ENCODE measurements at regions not wholly inside any gene's neighbourhood (a gene's known extent, or its start where the extent isn't known, plus 50 kb on each side); places are given as distances from the start of the nearest gene placed in this dataset.

- Mint-ChIP-seq H3K4me1 (ENCODE audit: low read depth) (no peaks in the 10 kb centered on the region), H3K9me3 (peaks cover 44% of the 10 kb centered on the region), H3K27me3 (ENCODE audit: insufficient read depth) (no peaks in the 10 kb centered on the region; the same call in none of the 2 replicates), H3K36me3 (ENCODE audit: low read depth) (peaks cover 5% of the 10 kb centered on the region; the same call in 1 of the 2 replicates), H3K27ac (no peak overlapping the region), H3K4me3 (no peak overlapping the region)
- TF ChIP-seq CTCF (IDR thresholded peaks at IDR 0.05) = no peak
- no peak for DNase-seq
These were observed 155.2 kb downstream of the TMEM18 start for GRCh38 chr2:521853-522530.

DNA sequence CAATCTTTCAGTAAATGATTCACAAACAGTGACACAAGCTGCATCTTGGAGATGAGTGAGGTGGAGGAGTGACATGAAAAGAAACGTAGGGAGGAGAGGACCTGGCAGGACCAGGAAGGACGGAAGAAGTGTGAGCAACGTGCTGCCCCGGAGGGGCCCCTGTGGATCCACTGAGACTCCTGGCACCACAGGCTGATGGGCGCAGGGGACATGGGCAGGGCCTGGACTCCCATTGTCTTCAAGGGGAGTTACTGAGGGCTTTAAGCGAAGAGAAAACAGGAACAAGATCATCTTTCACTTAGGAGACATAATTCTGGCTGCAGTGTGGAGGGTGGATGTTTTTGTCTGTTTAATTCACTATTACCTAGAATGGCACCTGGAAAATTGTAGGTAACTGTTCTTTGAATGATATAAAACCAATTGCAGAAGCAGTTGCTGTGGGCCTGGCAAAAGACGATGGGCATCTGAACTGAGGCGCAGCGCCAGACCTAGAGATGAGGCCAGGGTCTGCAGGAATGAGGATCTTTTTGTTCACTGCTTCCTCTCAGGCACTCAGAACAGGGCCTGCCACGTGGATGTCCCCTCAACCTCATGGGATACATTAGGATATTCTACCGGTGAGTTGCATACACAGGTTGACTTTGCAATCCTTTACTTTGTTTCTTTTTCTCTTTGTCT lies 156.4 kb downstream of the TMEM18 start:
- TF ChIP-seq CTCF (IDR thresholded peaks at IDR 0.05) = no peak
- Mint-ChIP-seq H3K4me1 (ENCODE audit: low read depth) (no peaks in the 10 kb centered on the region), H3K27me3 (ENCODE audit: insufficient read depth) (no peaks in the 10 kb centered on the region; the same call in none of the 2 replicates), H3K9me3 (peaks cover 44% of the 10 kb centered on the region), H3K4me3 (no peak overlapping the region), H3K36me3 (ENCODE audit: low read depth) (peaks cover 5% of the 10 kb centered on the region; the same call in 1 of the 2 replicates), H3K27ac (no peak overlapping the region)
- no peak for DNase-seq

GRCh38 chr2:516944-517343 lies 160.3 kb downstream of the TMEM18 start:
- no peaks in the 10 kb centered on the region; the same call in 1 of the 2 replicates for H3K27me3 Mint-ChIP-seq (ENCODE audit: insufficient read depth)
- H3K9me3 Mint-ChIP-seq = peaks cover 40% of the 10 kb centered on the region
- H3K27ac Mint-ChIP-seq = no peak overlapping the region
- peaks cover 5% of the 10 kb centered on the region; the same call in 1 of the 2 replicates for H3K36me3 Mint-ChIP-seq (ENCODE audit: low read depth)
- no peak for DNase-seq
- no peak overlapping the region for H3K4me3 Mint-ChIP-seq
- H3K4me1 Mint-ChIP-seq (ENCODE audit: low read depth) = no peaks in the 10 kb centered on the region
- TF ChIP-seq CTCF (IDR thresholded peaks at IDR 0.05) = no peak

- TF ChIP-seq CTCF (IDR thresholded peaks at IDR 0.05) = no peak
- H3K9me3 Mint-ChIP-seq = peaks cover 31% of the 10 kb centered on the region
- H3K4me1 Mint-ChIP-seq (ENCODE audit: low read depth) = no peaks in the 10 kb centered on the region
- no peak overlapping the region for H3K4me3 Mint-ChIP-seq
- H3K36me3 Mint-ChIP-seq (ENCODE audit: low read depth) = peaks cover 5% of the 10 kb centered on the region; the same call in 1 of the 2 replicates
- DNase-seq = no peak
- H3K27ac Mint-ChIP-seq = no peak overlapping the region
- no peaks in the 10 kb centered on the region; the same call in 1 of the 2 replicates for H3K27me3 Mint-ChIP-seq (ENCODE audit: insufficient read depth)
These were observed 161.1 kb downstream of the TMEM18 start for GRCh38 chr2:516131-516530.

GRCh38 chr2:515441-516127 lies 161.6 kb downstream of the TMEM18 start:
- H3K9me3 Mint-ChIP-seq = peaks cover 31% of the 10 kb centered on the region
- no peak overlapping the region for H3K27ac Mint-ChIP-seq
- H3K27me3 Mint-ChIP-seq (ENCODE audit: insufficient read depth) = no peaks in the 10 kb centered on the region; the same call in 1 of the 2 replicates
- H3K36me3 Mint-ChIP-seq (ENCODE audit: low read depth) = peaks cover 3% of the 10 kb centered on the region; the same call in 1 of the 2 replicates
- TF ChIP-seq CTCF (IDR thresholded peaks at IDR 0.05) = no peak
- H3K4me3 Mint-ChIP-seq = no peak overlapping the region
- no peaks in the 10 kb centered on the region for H3K4me1 Mint-ChIP-seq (ENCODE audit: low read depth)
- no peak for DNase-seq

All from HFFc6 (cell line).